GM20000 (cell line): ENCODE measurements at regions not wholly inside any gene's neighbourhood (a gene's known extent, or its start where the extent isn't known, plus 50 kb on each side); places are given as distances from the start of the nearest gene placed in this dataset.

Experiments used
- DNase-seq: peaks from one replicate; pipeline ENCODE4 v3.0.0; 2012; ENCODE audit warnings: low spot score
- TF ChIP-seq, protein P1 (sequence below): IDR thresholded peaks from 2 replicates; pipeline ENCODE4 v1.5.1; 2012; ENCODE audit warnings: mild to moderate bottlenecking, control low read depth; ENCODE audit errors: extremely low read depth, missing control alignments

DNA sequence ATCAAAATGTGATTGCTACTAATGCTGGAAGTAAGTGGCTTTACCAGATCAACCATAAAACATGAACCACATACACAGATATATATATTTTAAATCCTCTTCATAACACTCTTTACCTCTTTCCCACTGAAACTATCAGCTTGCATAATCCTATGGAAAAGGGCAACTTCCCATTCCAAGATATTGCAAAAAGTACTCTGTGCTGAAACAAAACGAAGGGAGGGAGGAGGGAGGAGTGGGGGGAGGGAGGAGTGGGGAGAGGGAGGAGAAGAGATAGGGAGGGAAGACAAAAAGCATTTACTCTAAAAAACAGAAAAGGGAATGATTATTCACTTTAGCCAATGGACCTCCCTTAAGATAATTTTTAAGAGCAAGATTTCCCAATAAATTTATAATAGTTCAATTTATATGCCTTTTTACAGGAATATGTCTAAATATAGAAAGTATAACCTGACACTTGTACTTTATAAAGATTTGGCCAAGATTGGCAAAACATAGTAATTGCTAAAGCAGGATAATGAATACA lies 344.8 kb upstream of the NFE2L3 start:
- no peak for DNase-seq
- TF ChIP-seq, protein P1, sequence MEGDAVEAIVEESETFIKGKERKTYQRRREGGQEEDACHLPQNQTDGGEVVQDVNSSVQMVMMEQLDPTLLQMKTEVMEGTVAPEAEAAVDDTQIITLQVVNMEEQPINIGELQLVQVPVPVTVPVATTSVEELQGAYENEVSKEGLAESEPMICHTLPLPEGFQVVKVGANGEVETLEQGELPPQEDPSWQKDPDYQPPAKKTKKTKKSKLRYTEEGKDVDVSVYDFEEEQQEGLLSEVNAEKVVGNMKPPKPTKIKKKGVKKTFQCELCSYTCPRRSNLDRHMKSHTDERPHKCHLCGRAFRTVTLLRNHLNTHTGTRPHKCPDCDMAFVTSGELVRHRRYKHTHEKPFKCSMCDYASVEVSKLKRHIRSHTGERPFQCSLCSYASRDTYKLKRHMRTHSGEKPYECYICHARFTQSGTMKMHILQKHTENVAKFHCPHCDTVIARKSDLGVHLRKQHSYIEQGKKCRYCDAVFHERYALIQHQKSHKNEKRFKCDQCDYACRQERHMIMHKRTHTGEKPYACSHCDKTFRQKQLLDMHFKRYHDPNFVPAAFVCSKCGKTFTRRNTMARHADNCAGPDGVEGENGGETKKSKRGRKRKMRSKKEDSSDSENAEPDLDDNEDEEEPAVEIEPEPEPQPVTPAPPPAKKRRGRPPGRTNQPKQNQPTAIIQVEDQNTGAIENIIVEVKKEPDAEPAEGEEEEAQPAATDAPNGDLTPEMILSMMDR: no peak

DNA sequence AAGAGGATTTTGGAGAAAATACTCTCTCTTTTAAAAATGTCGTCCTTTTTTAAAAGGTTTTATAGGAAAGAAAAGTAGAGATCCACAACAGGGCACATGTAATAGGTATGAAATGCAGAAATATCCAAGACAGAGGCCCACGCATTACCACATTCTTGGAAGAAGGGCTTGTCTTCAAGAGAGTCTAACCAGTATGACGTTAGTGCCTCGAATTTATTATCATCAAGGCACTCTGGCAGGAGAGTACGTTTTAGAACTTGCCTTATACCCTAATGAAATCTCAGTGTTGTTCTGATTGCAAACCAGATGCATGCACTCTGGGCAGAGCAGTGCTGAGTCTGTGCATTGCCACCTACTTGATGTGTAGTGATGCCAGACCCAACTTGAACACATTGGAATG lies 342.6 kb upstream of the NFE2L3 start:
- no peak for DNase-seq
- TF ChIP-seq, protein P1: no peak

DNA sequence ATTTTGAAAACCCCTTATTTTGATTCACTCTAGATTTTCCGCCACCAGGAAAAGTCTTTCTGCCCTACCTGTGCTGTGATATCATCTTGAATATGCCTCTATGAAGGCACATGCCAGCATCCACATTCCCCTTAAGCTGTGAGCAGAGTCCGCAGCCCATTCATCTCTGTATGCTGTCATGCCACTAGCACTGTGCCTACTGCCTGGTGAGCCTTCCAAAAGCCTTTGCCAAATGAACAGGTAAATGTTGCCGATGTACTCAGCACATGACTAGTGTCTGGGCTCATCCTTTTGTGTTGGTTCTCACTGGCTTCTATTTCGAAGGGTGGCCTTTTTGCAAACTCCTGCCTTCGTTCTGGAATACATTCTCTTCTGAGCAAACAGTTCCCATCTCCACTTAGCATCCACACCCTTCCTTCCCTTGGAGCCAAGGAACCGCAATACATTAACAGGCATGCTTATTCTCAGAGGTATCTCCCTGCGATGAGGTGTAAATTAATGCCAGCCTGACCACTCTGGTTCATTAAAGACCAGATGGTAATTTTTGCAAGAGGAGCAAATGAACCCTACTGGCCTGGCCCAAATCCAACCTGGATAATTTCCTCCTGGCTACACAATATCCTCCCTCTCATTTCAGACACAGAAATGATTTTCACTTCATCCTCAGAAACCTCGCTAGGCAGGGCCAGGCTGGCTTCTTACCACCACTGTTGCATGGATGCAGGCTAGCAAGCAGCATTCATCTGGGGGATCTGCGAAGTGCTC lies 339.7 kb upstream of the NFE2L3 start:
- TF ChIP-seq, protein P1: no peak

DNA sequence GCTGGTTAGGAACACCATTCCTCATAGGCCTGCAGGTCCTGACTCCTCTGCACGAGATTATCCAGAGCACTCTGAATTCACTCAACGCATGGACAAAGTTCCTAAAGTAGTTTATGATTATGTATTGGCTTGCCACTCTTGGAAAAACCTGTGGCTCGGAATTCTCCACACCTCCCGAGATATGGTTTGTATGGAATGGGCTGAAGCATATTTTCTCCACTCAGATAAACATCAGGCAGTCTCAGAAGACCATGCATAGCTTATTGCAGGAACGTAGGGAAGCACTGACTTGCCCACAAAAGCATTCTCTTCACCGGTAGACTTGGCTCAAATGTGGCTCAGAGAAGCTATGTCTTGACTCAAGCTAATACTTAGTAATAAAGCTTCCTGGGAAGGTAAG lies 338.6 kb upstream of the NFE2L3 start:
- TF ChIP-seq, protein P1: no peak
- DNase-seq: no peak

More for the DNA sequence above, 339.7 kb upstream of the NFE2L3 start:
- no peak for DNase-seq

DNA sequence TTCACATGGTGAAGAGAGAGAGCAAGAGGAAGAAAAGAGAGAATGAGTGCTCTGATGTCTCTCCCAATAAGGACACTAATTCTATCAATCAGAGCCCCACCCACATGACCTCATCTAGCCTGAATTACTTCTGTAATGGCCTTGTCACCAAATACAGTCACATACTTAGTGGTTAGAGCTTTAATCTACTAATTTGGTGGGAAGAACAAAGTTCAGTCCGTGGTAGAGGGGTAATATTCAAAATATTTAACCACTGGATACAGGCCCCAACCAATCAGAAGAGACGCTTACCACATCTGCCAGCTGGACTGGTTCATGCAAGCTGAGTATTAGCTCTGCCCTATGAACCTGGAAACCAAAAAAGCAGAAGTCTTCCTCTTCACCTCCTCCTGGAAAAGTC lies 336.3 kb upstream of the NFE2L3 start:
- TF ChIP-seq, protein P1: no peak
- no peak for DNase-seq

DNA sequence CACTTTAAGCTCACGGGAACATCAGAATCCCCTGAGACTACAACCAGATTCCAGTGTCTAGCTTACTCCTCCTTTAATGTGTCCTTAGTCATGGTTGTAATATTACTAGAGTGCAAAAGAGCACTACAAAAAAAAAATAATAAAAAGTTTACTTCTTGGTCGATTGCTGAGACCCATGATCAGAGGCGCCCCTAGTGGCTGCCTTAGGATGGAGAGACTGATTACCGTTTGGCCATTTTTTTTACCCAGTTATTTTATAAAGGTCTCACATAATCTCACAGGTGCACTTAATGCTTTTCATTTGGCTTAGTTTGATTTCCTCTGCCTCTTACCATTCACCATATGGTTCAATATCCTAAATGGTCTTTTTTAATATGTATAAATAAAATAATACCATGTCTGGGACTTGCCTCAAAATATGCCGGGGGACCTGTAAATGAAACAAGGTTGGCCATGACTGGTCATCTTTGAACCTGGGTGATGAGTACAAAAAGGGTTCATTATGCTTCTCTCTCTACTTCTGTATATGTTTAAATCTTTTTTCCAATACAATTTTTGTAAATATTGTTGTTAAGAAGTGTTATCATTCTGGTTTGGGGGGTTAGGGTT lies 331.5 kb upstream of the NFE2L3 start:
- no peak for DNase-seq
- TF ChIP-seq, protein P1: peak; percentile 30

DNA sequence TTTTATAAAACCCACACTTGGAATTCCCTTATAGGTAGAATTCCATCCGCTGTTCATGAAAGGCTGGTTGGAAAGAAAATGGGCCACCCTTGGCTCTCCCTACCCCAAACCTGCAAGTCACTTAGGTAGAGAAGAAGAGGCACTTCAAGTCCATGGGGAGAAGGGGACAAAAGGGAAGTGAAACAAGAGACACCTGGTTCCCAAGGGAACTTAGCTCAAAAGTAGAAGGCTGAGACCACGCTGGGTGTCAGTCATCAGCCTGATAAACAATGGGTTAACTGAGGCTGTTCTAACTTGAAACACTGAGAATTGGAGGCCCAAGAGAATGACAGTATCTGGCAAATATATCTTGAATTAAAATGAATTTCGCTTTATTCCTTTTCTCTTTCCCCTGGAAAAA lies 330.8 kb upstream of the NFE2L3 start:
- TF ChIP-seq, protein P1: no peak
- no peak for DNase-seq
